K562 (cell line): ENCODE measurements at regions not wholly inside any gene's neighbourhood (a gene's known extent, or its start where the extent isn't known, plus 50 kb on each side); places are given as distances from the start of the nearest gene placed in this dataset.
A peak's percentile ranks its signal among the peaks of the same experiment; 100 is the strongest.

Experiments
- DNMT1 ChIP-seq: fragments of 450-650 bp; IDR thresholded peaks from 2 replicates; pipeline ENCODE4 v1.6.1; 2016; ENCODE audit warnings: antibody characterized with exemption, mild to moderate bottlenecking
- KLF10 ChIP-seq: fragments of 250-450 bp; sonication (Bioruptor Pico); IDR thresholded peaks from 2 replicates; pipeline ENCODE4 v1.6.1; 2021; ENCODE audit warnings: matching md5 sums
- SMARCA4 ChIP-seq: fragments of 450-650 bp; IDR thresholded peaks from 2 replicates; pipeline ENCODE4 v1.6.1; 2016
- TF ChIP-seq, protein P1 (sequence below): sonication (generic); formaldehyde crosslinking; IDR thresholded peaks from 2 replicates; pipeline ENCODE4 v1.8.0; 2022; ENCODE audit warnings: mild to moderate bottlenecking, low read depth, missing genetic modification reagents
- TF ChIP-seq, protein P2 (sequence below): sonication (generic); formaldehyde crosslinking; IDR thresholded peaks from 2 replicates; pipeline ENCODE4 v1.8.1; 2023; ENCODE audit warnings: mild to moderate bottlenecking, missing genetic modification reagents
- TF ChIP-seq, protein P3 (sequence below): fragments of 450-650 bp; IDR thresholded peaks from 2 replicates; pipeline ENCODE4 v1.6.1; 2016; ENCODE audit warnings: mild to moderate bottlenecking, moderate library complexity
- TF ChIP-seq, protein P4 (sequence below): fragments of 200-800 bp; sonication (Bioruptor generic); IDR thresholded peaks from 2 replicates; pipeline ENCODE4 v1.6.1; 2016; ENCODE audit warnings: missing genetic modification characterization, missing compliant biosample characterization

DNA sequence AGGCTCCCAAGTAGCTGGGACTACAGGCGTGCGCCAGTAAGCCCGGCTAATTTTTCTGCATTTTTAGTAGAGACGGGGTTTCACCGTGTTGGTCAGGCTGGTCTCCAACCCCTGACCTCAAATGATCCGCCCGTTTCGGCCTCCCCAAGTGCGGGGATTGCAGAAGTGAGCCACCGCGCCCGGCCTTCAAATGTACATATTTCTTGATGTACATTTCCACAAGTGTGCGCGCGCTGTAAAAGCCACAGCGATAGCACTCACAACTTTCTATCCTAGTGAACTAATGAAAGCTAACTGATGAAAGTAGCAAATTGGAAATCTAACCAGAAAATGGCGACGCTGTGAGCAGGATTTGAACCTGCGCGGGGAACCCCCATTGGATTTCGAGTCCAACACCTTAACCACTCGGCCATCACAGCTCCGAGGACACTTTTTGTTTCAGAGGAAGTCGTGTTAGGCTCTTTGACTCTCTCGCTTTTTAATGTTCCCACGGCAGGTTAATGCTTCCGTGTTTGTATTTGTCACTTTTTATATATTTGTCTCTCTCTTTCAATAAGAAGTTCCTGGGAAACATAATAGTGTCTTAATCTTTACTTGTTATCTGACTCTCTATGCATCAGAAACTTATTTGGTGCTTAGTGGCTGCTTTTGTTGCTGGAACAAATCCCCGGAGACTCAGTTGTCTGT lies 199.4 kb upstream of the ZNF184 start (continued):
- TF ChIP-seq, protein P1, sequence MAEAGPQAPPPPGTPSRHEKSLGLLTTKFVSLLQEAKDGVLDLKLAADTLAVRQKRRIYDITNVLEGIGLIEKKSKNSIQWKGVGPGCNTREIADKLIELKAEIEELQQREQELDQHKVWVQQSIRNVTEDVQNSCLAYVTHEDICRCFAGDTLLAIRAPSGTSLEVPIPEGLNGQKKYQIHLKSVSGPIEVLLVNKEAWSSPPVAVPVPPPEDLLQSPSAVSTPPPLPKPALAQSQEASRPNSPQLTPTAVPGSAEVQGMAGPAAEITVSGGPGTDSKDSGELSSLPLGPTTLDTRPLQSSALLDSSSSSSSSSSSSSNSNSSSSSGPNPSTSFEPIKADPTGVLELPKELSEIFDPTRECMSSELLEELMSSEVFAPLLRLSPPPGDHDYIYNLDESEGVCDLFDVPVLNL (CRISPR knock-in tag) = peak; percentile 65; the same call in 1 of the 2 replicates
- peak; percentile 34 for TF ChIP-seq SMARCA4
- TF ChIP-seq KLF10 (CRISPR knock-in tag) = no peak
- TF ChIP-seq, protein P2, sequence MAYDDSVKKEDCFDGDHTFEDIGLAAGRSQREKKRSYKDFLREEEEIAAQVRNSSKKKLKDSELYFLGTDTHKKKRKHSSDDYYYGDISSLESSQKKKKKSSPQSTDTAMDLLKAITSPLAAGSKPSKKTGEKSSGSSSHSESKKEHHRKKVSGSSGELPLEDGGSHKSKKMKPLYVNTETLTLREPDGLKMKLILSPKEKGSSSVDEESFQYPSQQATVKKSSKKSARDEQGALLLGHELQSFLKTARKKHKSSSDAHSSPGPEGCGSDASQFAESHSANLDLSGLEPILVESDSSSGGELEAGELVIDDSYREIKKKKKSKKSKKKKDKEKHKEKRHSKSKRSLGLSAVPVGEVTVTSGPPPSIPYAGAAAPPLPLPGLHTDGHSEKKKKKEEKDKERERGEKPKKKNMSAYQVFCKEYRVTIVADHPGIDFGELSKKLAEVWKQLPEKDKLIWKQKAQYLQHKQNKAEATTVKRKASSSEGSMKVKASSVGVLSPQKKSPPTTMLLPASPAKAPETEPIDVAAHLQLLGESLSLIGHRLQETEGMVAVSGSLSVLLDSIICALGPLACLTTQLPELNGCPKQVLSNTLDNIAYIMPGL = peak; percentile 83; the same call in 1 of the 2 replicates
- TF ChIP-seq, protein P3, sequence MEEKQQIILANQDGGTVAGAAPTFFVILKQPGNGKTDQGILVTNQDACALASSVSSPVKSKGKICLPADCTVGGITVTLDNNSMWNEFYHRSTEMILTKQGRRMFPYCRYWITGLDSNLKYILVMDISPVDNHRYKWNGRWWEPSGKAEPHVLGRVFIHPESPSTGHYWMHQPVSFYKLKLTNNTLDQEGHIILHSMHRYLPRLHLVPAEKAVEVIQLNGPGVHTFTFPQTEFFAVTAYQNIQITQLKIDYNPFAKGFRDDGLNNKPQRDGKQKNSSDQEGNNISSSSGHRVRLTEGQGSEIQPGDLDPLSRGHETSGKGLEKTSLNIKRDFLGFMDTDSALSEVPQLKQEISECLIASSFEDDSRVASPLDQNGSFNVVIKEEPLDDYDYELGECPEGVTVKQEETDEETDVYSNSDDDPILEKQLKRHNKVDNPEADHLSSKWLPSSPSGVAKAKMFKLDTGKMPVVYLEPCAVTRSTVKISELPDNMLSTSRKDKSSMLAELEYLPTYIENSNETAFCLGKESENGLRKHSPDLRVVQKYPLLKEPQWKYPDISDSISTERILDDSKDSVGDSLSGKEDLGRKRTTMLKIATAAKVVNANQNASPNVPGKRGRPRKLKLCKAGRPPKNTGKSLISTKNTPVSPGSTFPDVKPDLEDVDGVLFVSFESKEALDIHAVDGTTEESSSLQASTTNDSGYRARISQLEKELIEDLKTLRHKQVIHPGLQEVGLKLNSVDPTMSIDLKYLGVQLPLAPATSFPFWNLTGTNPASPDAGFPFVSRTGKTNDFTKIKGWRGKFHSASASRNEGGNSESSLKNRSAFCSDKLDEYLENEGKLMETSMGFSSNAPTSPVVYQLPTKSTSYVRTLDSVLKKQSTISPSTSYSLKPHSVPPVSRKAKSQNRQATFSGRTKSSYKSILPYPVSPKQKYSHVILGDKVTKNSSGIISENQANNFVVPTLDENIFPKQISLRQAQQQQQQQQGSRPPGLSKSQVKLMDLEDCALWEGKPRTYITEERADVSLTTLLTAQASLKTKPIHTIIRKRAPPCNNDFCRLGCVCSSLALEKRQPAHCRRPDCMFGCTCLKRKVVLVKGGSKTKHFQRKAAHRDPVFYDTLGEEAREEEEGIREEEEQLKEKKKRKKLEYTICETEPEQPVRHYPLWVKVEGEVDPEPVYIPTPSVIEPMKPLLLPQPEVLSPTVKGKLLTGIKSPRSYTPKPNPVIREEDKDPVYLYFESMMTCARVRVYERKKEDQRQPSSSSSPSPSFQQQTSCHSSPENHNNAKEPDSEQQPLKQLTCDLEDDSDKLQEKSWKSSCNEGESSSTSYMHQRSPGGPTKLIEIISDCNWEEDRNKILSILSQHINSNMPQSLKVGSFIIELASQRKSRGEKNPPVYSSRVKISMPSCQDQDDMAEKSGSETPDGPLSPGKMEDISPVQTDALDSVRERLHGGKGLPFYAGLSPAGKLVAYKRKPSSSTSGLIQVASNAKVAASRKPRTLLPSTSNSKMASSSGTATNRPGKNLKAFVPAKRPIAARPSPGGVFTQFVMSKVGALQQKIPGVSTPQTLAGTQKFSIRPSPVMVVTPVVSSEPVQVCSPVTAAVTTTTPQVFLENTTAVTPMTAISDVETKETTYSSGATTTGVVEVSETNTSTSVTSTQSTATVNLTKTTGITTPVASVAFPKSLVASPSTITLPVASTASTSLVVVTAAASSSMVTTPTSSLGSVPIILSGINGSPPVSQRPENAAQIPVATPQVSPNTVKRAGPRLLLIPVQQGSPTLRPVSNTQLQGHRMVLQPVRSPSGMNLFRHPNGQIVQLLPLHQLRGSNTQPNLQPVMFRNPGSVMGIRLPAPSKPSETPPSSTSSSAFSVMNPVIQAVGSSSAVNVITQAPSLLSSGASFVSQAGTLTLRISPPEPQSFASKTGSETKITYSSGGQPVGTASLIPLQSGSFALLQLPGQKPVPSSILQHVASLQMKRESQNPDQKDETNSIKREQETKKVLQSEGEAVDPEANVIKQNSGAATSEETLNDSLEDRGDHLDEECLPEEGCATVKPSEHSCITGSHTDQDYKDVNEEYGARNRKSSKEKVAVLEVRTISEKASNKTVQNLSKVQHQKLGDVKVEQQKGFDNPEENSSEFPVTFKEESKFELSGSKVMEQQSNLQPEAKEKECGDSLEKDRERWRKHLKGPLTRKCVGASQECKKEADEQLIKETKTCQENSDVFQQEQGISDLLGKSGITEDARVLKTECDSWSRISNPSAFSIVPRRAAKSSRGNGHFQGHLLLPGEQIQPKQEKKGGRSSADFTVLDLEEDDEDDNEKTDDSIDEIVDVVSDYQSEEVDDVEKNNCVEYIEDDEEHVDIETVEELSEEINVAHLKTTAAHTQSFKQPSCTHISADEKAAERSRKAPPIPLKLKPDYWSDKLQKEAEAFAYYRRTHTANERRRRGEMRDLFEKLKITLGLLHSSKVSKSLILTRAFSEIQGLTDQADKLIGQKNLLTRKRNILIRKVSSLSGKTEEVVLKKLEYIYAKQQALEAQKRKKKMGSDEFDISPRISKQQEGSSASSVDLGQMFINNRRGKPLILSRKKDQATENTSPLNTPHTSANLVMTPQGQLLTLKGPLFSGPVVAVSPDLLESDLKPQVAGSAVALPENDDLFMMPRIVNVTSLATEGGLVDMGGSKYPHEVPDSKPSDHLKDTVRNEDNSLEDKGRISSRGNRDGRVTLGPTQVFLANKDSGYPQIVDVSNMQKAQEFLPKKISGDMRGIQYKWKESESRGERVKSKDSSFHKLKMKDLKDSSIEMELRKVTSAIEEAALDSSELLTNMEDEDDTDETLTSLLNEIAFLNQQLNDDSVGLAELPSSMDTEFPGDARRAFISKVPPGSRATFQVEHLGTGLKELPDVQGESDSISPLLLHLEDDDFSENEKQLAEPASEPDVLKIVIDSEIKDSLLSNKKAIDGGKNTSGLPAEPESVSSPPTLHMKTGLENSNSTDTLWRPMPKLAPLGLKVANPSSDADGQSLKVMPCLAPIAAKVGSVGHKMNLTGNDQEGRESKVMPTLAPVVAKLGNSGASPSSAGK = peak; percentile 14; the same call in 1 of the 2 replicates
- no peak; the same call in 1 of the 2 replicates for TF ChIP-seq DNMT1
- TF ChIP-seq, protein P4, sequence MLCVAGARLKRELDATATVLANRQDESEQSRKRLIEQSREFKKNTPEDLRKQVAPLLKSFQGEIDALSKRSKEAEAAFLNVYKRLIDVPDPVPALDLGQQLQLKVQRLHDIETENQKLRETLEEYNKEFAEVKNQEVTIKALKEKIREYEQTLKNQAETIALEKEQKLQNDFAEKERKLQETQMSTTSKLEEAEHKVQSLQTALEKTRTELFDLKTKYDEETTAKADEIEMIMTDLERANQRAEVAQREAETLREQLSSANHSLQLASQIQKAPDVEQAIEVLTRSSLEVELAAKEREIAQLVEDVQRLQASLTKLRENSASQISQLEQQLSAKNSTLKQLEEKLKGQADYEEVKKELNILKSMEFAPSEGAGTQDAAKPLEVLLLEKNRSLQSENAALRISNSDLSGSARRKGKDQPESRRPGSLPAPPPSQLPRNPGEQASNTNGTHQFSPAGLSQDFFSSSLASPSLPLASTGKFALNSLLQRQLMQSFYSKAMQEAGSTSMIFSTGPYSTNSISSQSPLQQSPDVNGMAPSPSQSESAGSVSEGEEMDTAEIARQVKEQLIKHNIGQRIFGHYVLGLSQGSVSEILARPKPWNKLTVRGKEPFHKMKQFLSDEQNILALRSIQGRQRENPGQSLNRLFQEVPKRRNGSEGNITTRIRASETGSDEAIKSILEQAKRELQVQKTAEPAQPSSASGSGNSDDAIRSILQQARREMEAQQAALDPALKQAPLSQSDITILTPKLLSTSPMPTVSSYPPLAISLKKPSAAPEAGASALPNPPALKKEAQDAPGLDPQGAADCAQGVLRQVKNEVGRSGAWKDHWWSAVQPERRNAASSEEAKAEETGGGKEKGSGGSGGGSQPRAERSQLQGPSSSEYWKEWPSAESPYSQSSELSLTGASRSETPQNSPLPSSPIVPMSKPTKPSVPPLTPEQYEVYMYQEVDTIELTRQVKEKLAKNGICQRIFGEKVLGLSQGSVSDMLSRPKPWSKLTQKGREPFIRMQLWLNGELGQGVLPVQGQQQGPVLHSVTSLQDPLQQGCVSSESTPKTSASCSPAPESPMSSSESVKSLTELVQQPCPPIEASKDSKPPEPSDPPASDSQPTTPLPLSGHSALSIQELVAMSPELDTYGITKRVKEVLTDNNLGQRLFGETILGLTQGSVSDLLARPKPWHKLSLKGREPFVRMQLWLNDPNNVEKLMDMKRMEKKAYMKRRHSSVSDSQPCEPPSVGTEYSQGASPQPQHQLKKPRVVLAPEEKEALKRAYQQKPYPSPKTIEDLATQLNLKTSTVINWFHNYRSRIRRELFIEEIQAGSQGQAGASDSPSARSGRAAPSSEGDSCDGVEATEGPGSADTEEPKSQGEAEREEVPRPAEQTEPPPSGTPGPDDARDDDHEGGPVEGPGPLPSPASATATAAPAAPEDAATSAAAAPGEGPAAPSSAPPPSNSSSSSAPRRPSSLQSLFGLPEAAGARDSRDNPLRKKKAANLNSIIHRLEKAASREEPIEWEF = peak; percentile 53; the same call in 1 of the 2 replicates
